Fibroblast of lung (primary cell): ENCODE measurements at regions not wholly inside any gene's neighbourhood (a gene's known extent, or its start where the extent isn't known, plus 50 kb on each side); places are given as distances from the start of the nearest gene placed in this dataset.

Experiments
- CTCF ChIP-seq, 2 donors: IDR thresholded peaks in 1 of 2; conservative IDR thresholded peaks in 1 of 2; 1 replicate in 1 of 2; 2 replicates in 1 of 2; pipeline ENCODE4 v1.5.1; 2011 to 2012; ENCODE audit warnings: low read length in 2 of 2, control low read depth in 1 of 2, inconsistent platforms in 1 of 2, low read depth in 1 of 2, mild to moderate bottlenecking in 1 of 2
- EZH2 ChIP-seq: IDR thresholded peaks from 2 replicates; pipeline ENCODE4 v1.5.1; 2012; ENCODE audit warnings: low read length, control low read depth, mild to moderate bottlenecking; ENCODE audit errors: missing control alignments

- TF ChIP-seq CTCF (conservative IDR thresholded peaks at IDR 0.05 in 1 of 2, IDR thresholded peaks at IDR 0.05 in 1 of 2; ENCODE audit: low read depth in 1 of 2, low read length in 2 of 2) (no peak), EZH2 (no peak)
Observed at GRCh38 chr16:80065541-80065940, 465.0 kb upstream of the MAF start.
